Calu3 (cell line): ENCODE measurements at regions not wholly inside any gene's neighbourhood (a gene's known extent, or its start where the extent isn't known, plus 50 kb on each side); places are given as distances from the start of the nearest gene placed in this dataset.

Experiments used
- BruUV-seq: library from RNA; stranded (reverse); fragments of 400-500 nt; replicated peaks from 2 replicates; lab custom pipeline; 2021; lab: Mats Ljungman, UMichigan
- CTCF ChIA-PET: fragments of 300-600 bp; sonication (Branson Sonifier 250); formaldehyde crosslinking; loops from one replicate; lab custom pipeline; 2022; ENCODE audit warnings: antibody characterized with exemption; lab: Charles Lee
- DNase-seq: peaks from one replicate; pipeline ENCODE4 v3.0.0; 2022
- H3K27ac Mint-ChIP-seq: one replicate; pipeline ENCODE4 v1.8.0; 2022; ENCODE audit warnings: mixed read lengths; ENCODE audit not compliant: unreplicated experiment
- H3K27me3 Mint-ChIP-seq: one replicate; pipeline ENCODE4 v1.8.0; 2022; ENCODE audit warnings: mixed read lengths; ENCODE audit not compliant: unreplicated experiment
- H3K36me3 Mint-ChIP-seq: one replicate; pipeline ENCODE4 v1.8.0; 2022; ENCODE audit warnings: mild to moderate bottlenecking, moderate library complexity, mixed read lengths; ENCODE audit not compliant: insufficient read depth, unreplicated experiment
- H3K4me1 Mint-ChIP-seq: one replicate; pipeline ENCODE4 v1.8.0; 2022; ENCODE audit warnings: mild to moderate bottlenecking, low read depth, mixed read lengths; ENCODE audit not compliant: unreplicated experiment
- H3K4me3 Mint-ChIP-seq: one replicate; pipeline ENCODE4 v1.8.0; 2022; ENCODE audit warnings: mild to moderate bottlenecking, low read depth, moderate library complexity, mixed read lengths; ENCODE audit not compliant: unreplicated experiment
- H3K9me3 Mint-ChIP-seq: one replicate; pipeline ENCODE4 v1.8.0; 2022; ENCODE audit warnings: low read depth, mixed read lengths; ENCODE audit not compliant: unreplicated experiment
- intact Hi-C: fragments of 100-400 bp; cut with micrococcal nuclease; formaldehyde crosslinking; loops from one replicate; pipeline ENCODE4 v1.10.0; 2022; ENCODE audit not compliant: unreplicated experiment
- TF ChIP-seq, protein P1 (sequence below): fragments of 200-600 bp; IDR thresholded peaks from one replicate; pipeline ENCODE4 v1.8.0; 2022; ENCODE audit warnings: antibody characterized with exemption; ENCODE audit not compliant: unreplicated experiment

- TF ChIP-seq, protein P1, sequence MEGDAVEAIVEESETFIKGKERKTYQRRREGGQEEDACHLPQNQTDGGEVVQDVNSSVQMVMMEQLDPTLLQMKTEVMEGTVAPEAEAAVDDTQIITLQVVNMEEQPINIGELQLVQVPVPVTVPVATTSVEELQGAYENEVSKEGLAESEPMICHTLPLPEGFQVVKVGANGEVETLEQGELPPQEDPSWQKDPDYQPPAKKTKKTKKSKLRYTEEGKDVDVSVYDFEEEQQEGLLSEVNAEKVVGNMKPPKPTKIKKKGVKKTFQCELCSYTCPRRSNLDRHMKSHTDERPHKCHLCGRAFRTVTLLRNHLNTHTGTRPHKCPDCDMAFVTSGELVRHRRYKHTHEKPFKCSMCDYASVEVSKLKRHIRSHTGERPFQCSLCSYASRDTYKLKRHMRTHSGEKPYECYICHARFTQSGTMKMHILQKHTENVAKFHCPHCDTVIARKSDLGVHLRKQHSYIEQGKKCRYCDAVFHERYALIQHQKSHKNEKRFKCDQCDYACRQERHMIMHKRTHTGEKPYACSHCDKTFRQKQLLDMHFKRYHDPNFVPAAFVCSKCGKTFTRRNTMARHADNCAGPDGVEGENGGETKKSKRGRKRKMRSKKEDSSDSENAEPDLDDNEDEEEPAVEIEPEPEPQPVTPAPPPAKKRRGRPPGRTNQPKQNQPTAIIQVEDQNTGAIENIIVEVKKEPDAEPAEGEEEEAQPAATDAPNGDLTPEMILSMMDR = no peak
- BruUV-seq = no TSS peak
- no peak for DNase-seq
- H3K36me3 Mint-ChIP-seq = peaks cover 11% of the 10 kb centered on the region
- no peaks in the 10 kb centered on the region for H3K4me1 Mint-ChIP-seq
- peaks cover 12% of the 10 kb centered on the region for H3K27me3 Mint-ChIP-seq
- no peak overlapping the region for H3K4me3 Mint-ChIP-seq
- H3K27ac Mint-ChIP-seq = no peak overlapping the region
- intact Hi-C loops = no loop called here
- CTCF ChIA-PET = interaction anchor here (1.2 kb wide), 2 partner anchors 9 to 19 kb away, joined by 3 to 4 read pairs; no protein-coding TSS in a partner anchor
- H3K9me3 Mint-ChIP-seq = no peaks in the 10 kb centered on the region
Measured at GRCh38 chr1:31502253-31502652, 74.1 kb upstream of the TINAGL1 start.

- Mint-ChIP-seq H3K36me3 (peaks cover 11% of the 10 kb centered on the region), H3K4me1 (no peaks in the 10 kb centered on the region)
- no peak for DNase-seq
Measured at GRCh38 chr1:31502926-31503511, 73.3 kb upstream of the TINAGL1 start.

GRCh38 chr1:31503570-31503969 is 72.7 kb upstream of the TINAGL1 start:
- Mint-ChIP-seq H3K4me1 (no peaks in the 10 kb centered on the region), H3K9me3 (no peaks in the 10 kb centered on the region), H3K27ac (no peak overlapping the region), H3K4me3 (no peak overlapping the region), H3K27me3 (peaks cover 12% of the 10 kb centered on the region), H3K36me3 (peaks cover 11% of the 10 kb centered on the region)
- DNase-seq = no peak
- BruUV-seq = no TSS peak
- CTCF ChIA-PET = no interaction called here
- TF ChIP-seq, protein P1 = no peak
- intact Hi-C loops = no loop called here

More at GRCh38 chr1:31502926-31503511, 73.3 kb upstream of the TINAGL1 start:
- Mint-ChIP-seq H3K4me3 (no peak overlapping the region), H3K27me3 (peaks cover 12% of the 10 kb centered on the region), H3K27ac (no peak overlapping the region), H3K9me3 (no peaks in the 10 kb centered on the region)
- TF ChIP-seq, protein P1 = no peak
- BruUV-seq = no TSS peak
- intact Hi-C loops = no loop called here
- CTCF ChIA-PET = no interaction called here

- H3K4me1 Mint-ChIP-seq = peaks cover 1% of the 10 kb centered on the region
Measured at GRCh38 chr1:31504001-31504400, 72.3 kb upstream of the TINAGL1 start.

More at GRCh38 chr1:31504001-31504400, 72.3 kb upstream of the TINAGL1 start:
- intact Hi-C loops = no loop called here
- Mint-ChIP-seq H3K27ac (no peak overlapping the region), H3K9me3 (no peaks in the 10 kb centered on the region), H3K4me3 (no peak overlapping the region), H3K36me3 (peaks cover 11% of the 10 kb centered on the region), H3K27me3 (peaks cover 12% of the 10 kb centered on the region)
- TF ChIP-seq, protein P1 = no peak
- CTCF ChIA-PET = no interaction called here
- no peak for DNase-seq
- no TSS peak for BruUV-seq
